ENCODE measurements at regions not wholly inside any gene's neighbourhood (a gene's known extent, or its start where the extent isn't known, plus 50 kb on each side); places are given as distances from the start of the nearest gene placed in this dataset.

DNA sequence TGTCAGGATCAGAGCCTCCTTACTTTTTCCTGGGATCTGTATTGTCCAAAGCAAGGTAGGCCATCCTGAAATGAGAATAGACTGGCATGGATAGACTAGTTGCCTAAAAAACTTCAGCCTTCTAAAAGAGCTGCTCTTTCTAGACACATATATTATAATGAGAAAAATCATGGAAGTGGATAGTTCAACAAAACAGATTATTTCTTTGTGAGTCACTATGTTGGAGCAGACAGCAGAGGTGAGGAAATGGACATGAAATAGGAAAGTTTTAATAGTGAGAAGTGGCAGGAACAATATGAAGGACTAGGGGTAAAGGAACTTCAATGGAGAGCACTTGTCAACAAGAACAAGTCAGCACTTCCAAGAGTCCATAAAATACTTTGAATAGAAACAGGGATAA lies 101.9 kb upstream of the ANO3 start:
- DNase-seq, result no peak

GRCh38 chr11:26231252-26231661 lies 100.7 kb upstream of the ANO3 start:
- DNase-seq, result no peak

GRCh38 chr11:26234451-26234850 lies 97.5 kb upstream of the ANO3 start:
- no peak for DNase-seq

- no peak for DNase-seq
Observed at GRCh38 chr11:26243426-26243825, 88.5 kb upstream of the ANO3 start.

DNA sequence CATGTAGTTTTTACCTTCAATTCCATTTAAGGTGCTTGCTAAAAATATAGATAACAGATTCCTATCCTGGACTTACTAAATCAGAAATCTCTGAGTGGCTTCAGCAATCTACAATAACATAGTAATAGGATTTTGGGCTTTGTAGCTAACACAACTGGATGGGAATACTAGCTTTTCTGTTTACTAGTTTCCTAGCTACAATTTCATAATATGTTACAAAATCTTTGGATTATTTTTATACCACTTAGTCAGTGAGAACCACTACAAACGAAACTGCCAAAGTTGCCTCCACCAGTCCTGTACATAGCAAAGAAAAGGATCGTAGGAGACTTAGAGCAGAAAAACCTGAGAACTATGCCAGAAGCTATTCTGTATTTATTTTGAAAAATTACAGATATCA lies 87.7 kb upstream of the ANO3 start:
- no peak for DNase-seq

GRCh38 chr11:26245046-26245445 lies 86.9 kb upstream of the ANO3 start:
- no peak for DNase-seq

DNA sequence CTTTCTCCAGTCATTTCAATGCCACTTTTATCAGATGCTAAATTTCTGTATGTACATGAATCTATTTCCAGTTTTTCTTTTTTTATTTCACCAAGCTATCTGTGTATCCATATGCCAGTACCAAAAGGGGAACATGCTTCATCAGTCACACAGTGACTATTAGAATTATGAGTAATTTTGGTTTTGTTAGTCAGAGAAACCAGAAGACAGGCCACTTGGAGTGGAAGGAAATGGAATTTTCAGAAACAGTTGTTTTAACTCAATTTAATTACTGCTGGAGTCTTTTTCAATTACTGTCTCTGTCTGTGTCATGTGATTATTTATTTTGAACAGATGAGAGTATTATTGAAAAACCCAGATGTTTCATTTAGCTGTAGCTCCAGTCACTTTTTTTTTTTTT lies 84.6 kb upstream of the ANO3 start:
- no peak for DNase-seq

DNA sequence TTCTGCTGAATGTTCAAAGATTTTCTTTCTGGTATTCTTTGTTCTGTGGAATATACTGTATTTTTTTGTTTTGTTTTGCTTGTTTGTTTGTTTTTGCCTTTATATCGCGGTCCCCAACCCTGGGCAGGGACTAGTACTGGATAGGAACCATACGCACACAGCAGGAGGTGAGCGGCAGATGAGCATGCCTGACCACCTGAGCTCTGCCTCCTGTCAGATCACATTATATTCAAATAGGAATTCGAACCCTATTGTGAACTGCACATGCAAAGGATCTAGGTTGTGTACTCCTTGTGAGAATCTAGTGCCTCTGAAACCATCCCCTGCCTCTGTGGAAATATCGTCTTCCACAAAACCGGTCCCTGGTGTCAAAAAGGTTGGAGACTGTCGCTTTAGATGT lies 83.3 kb upstream of the ANO3 start:
- no peak for DNase-seq

GRCh38 chr11:26254378-26254777 lies 77.6 kb upstream of the ANO3 start:
- no peak for DNase-seq

GRCh38 chr11:26263769-26264168 lies 68.2 kb upstream of the ANO3 start:
- no peak for DNase-seq

DNA sequence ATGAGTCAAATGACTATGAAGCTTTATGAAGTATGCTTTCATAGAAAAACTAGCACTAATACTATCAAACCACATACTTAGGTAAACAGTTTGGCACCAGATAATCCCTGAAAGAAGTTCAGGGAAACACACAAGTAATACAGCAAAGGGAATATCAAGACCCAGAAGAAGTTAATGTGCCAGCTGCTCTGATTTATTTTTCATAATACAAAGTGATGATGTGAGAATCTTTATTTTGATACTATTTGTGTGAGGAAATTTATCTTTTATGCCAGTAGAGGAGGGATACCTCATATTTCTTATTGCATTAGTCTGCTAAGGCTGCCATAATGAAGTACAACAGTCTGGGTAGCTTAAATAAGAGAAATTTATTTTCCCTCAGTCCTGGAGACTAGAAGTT lies 67.7 kb upstream of the ANO3 start:
- no peak for DNase-seq

DNA sequence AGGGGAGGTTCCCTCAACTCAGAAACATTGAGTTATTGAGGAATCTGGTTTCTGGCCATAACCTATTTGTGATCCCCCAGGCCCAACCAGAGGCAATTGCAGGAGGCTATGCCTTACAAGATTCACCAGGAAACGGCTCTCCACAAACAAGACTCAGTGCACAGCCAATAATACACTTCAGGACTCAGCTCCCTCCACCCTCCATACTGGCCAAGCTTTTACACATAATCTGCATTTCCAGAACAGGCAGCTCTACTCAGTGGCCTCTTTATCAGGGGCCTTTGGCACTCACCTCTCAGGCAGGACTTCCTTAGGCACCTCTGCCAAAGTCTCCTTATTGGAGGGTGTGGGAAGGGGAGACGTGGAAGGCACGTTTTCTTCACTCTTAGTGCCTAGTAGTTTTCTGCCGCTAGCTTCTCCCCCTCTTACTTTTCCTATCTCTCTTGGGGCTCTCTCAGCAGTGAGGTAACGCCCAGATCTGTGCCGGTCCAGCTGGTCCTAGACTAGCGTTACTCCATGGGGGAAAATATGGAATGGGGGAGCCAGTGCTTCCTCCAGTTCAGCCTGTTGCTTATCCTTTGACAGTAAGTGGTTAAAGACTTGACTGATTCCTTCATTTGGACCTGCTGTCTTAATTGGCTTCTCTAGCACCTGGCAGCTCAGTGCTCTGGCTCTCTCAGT lies 62.8 kb upstream of the ANO3 start:
- no peak for DNase-seq

DNA sequence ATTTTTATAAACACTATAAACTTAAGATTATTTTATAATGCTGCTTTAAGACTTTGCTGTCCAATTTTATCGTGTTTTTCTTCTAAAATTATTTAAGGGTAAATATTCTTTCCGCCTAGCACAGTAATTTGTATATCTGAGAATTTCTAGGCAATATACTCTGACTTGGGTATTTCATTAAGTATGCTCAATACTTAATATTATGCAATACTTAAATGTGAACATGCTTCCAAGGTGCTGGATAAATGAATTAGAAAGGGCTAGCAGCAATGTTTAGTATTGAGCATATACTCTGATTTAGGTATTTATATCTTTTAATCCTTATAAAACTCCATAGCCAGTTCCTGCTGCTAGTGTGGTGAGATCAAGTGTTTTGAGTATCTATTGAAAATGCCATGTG lies 60.3 kb upstream of the ANO3 start:
- no peak for DNase-seq

GRCh38 chr11:26276798-26277424 lies 55.0 kb upstream of the ANO3 start:
- peak in 25 of 56 donors; percentile 2 to 69 (median 14) for DNase-seq

GRCh38 chr11:26278354-26278753 lies 53.6 kb upstream of the ANO3 start:
- DNase-seq, result no peak
